ENCODE measurements at regions not wholly inside any gene's neighbourhood (a gene's known extent, or its start where the extent isn't known, plus 50 kb on each side); places are given as distances from the start of the nearest gene placed in this dataset.

DNA sequence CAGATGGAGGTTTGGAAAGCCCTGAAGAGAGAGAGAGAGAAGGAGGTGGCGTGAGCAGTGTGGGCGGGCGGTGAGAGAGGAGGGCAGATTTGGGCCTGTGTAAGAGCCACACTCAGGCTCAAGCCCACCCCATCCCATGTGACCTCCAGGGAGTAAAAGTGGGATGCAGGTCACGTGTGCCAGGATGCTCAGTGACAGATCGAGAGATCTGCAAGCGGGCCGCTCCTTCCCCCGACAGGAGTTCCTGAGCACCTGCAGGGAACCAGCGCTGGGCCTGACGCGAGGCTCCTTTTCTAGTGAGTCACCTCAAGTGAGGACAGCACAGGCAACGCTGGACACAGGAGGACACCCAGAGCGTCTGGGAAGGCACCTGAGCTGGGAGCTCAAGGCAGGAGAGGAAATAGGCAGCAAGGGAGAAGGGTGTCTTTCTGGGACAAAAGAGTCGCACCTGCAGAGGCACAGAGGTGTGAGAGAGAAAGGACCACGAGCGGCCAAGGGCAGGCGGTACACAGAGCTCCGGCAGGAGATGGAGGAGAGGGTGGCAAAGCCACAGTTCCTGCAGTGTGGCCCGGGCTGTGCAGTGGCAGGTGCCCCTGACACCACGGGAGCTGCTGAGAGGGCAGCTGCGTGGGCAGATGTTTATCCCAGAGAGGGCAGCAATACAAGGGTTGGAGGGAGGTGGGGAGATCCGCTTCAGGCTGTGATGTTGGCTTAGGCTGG, 1294.8 kb downstream of the TBC1D22A start:
- Histone ChIP-seq H3K36me3 (ENCODE audit: insufficient read depth, low read length) (no peaks in the 10 kb centered on the region), H3K4me2 (ENCODE audit: low read depth, low read length, poor library complexity, severe bottlenecking) (no peak overlapping the region), H3F3A (ENCODE audit: low read depth) (no peaks in the 10 kb centered on the region), H3K27me3 (ENCODE audit: insufficient read depth, low read length, poor library complexity, severe bottlenecking) (peaks cover 4% of the 10 kb centered on the region), H3K79me2 (ENCODE audit: insufficient read depth, low read length) (no peaks in the 10 kb centered on the region), H2AFZ (ENCODE audit: low read length) (no peak overlapping the region), H3K9me2 (replicated peaks; ENCODE audit: low read depth, low read length) (no peaks in the 10 kb centered on the region), H4K20me1 (ENCODE audit: insufficient read depth, low read length, poor library complexity, severe bottlenecking) (no peaks in the 10 kb centered on the region), H3K9me3 (ENCODE audit: insufficient read depth, low read depth, low read length) (peaks cover 3% of the 10 kb centered on the region; the same call in 1 of the 2 replicates), H3K9ac (ENCODE audit: low read depth, low read length, poor library complexity, severe bottlenecking) (no peak overlapping the region), H3K4me3 (ENCODE audit: low read length, poor library complexity, severe bottlenecking) (no peak overlapping the region), H3K4me1 (ENCODE audit: insufficient read depth, low read length, poor library complexity, severe bottlenecking) (no peaks in the 10 kb centered on the region)
- TF ChIP-seq, protein P1, sequence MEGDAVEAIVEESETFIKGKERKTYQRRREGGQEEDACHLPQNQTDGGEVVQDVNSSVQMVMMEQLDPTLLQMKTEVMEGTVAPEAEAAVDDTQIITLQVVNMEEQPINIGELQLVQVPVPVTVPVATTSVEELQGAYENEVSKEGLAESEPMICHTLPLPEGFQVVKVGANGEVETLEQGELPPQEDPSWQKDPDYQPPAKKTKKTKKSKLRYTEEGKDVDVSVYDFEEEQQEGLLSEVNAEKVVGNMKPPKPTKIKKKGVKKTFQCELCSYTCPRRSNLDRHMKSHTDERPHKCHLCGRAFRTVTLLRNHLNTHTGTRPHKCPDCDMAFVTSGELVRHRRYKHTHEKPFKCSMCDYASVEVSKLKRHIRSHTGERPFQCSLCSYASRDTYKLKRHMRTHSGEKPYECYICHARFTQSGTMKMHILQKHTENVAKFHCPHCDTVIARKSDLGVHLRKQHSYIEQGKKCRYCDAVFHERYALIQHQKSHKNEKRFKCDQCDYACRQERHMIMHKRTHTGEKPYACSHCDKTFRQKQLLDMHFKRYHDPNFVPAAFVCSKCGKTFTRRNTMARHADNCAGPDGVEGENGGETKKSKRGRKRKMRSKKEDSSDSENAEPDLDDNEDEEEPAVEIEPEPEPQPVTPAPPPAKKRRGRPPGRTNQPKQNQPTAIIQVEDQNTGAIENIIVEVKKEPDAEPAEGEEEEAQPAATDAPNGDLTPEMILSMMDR (conservative IDR thresholded peaks at IDR 0.05; ENCODE audit: low read length) = no peak
- no peak for TF ChIP-seq EZH2phosphoT487 (IDR thresholded peaks at IDR 0.05; ENCODE audit: borderline replicate concordance)

DNA sequence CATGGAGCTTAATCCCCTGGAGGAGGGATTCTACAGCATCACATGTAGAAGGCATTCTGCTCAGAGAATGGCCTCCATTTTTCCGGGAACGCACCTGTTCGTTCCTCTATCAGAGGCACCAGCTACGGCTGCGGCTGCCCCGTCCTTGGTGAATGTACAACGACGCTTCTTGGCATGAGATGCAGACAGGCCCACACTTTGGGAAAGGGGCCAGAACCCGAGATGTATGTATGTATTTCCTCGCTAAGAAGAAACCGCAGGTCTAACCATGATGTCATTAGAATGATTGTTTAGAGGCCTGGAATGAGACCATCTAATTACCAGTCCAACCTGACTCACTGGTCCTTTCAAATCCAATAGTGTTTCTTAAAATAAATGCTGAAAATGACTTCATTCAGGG, 1293.4 kb downstream of the TBC1D22A start:
- H3K4me3 ChIP-seq (ENCODE audit: low read length, poor library complexity, severe bottlenecking) = no peak overlapping the region
- H3K36me3 ChIP-seq (ENCODE audit: insufficient read depth, low read length) = no peaks in the 10 kb centered on the region
- TF ChIP-seq EZH2phosphoT487 (IDR thresholded peaks at IDR 0.05; ENCODE audit: borderline replicate concordance) = no peak
- TF ChIP-seq, protein P1 (conservative IDR thresholded peaks at IDR 0.05; ENCODE audit: low read length) = no peak
- no peak overlapping the region for H3K4me2 ChIP-seq (ENCODE audit: low read depth, low read length, poor library complexity, severe bottlenecking)
- H3K27me3 ChIP-seq (ENCODE audit: insufficient read depth, low read length, poor library complexity, severe bottlenecking) = peaks cover 4% of the 10 kb centered on the region
- no peak overlapping the region for H2AFZ ChIP-seq (ENCODE audit: low read length)
- H3K9me3 ChIP-seq (ENCODE audit: insufficient read depth, low read depth, low read length) = peaks cover 3% of the 10 kb centered on the region; the same call in 1 of the 2 replicates
- no peaks in the 10 kb centered on the region for H4K20me1 ChIP-seq (ENCODE audit: insufficient read depth, low read length, poor library complexity, severe bottlenecking)
- no peaks in the 10 kb centered on the region for H3F3A ChIP-seq (ENCODE audit: low read depth)
- H3K9me2 ChIP-seq (replicated peaks; ENCODE audit: low read depth, low read length) = no peaks in the 10 kb centered on the region
- no peaks in the 10 kb centered on the region for H3K79me2 ChIP-seq (ENCODE audit: insufficient read depth, low read length)
- no peak overlapping the region for H3K9ac ChIP-seq (ENCODE audit: low read depth, low read length, poor library complexity, severe bottlenecking)
- no peaks in the 10 kb centered on the region for H3K4me1 ChIP-seq (ENCODE audit: insufficient read depth, low read length, poor library complexity, severe bottlenecking)

DNA sequence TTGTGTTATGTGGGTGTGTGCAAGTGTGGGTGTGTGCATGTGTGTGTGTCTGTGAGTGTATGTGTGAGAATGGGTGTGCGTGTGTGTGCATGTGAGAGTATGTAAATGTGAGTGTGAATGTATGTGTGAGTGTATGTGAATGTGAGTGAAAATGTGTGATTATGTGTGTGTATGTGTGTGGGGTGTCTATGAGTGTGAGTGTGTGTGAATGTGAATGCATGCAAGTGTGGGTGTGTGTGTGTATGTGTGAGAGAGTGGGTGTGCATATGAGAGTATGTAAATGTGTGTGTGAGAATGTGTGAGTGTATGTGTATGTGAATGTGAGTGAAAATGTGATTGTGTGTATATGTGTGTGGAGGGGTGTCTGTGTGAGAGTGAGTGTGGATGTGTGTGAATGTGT, 1292.7 kb downstream of the TBC1D22A start:
- no peaks in the 10 kb centered on the region for H3F3A ChIP-seq (ENCODE audit: low read depth)
- H3K9me3 ChIP-seq (ENCODE audit: insufficient read depth, low read depth, low read length) = peaks cover 3% of the 10 kb centered on the region; the same call in 1 of the 2 replicates
- no peak overlapping the region for H2AFZ ChIP-seq (ENCODE audit: low read length)
- peaks cover 4% of the 10 kb centered on the region for H3K27me3 ChIP-seq (ENCODE audit: insufficient read depth, low read length, poor library complexity, severe bottlenecking)
- H3K4me2 ChIP-seq (ENCODE audit: low read depth, low read length, poor library complexity, severe bottlenecking) = no peak overlapping the region
- H3K36me3 ChIP-seq (ENCODE audit: insufficient read depth, low read length) = no peaks in the 10 kb centered on the region
- H3K9ac ChIP-seq (ENCODE audit: low read depth, low read length, poor library complexity, severe bottlenecking) = no peak overlapping the region
- no peaks in the 10 kb centered on the region for H3K79me2 ChIP-seq (ENCODE audit: insufficient read depth, low read length)
- TF ChIP-seq, protein P1 (conservative IDR thresholded peaks at IDR 0.05; ENCODE audit: low read length) = no peak
- TF ChIP-seq EZH2phosphoT487 (IDR thresholded peaks at IDR 0.05; ENCODE audit: borderline replicate concordance) = no peak
- H3K4me3 ChIP-seq (ENCODE audit: low read length, poor library complexity, severe bottlenecking) = no peak overlapping the region
- H4K20me1 ChIP-seq (ENCODE audit: insufficient read depth, low read length, poor library complexity, severe bottlenecking) = no peaks in the 10 kb centered on the region
- H3K4me1 ChIP-seq (ENCODE audit: insufficient read depth, low read length, poor library complexity, severe bottlenecking) = no peaks in the 10 kb centered on the region
- H3K9me2 ChIP-seq (replicated peaks; ENCODE audit: low read depth, low read length) = no peaks in the 10 kb centered on the region
